ENCODE measurements at regions not wholly inside any gene's neighbourhood (a gene's known extent, or its start where the extent isn't known, plus 50 kb on each side); places are given as distances from the start of the nearest gene placed in this dataset.

DNA sequence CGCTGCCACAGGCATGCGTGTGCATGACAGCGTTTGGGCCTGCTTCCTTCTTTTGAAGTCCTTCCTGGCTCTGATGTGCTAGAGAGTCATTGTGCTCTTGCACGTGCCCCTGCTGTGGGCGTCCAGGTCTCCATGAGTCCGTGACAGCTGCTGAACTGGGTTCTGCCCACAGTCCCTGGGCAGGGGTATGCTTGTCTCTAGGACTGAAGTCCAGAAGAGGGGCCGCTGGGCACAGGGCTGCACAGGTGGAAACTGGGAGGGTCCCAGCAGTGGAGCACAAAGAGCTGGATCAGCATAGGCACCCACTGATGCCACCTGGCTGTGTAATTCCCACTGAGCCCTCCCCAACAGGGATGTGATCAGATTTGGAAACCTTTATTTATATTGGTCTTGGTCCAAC, 169.4 kb downstream of the IRX2 start:
- no peaks in the 10 kb centered on the region for H3K36me3 ChIP-seq (ENCODE audit: control insufficient read depth, low read depth, low read length)

DNA sequence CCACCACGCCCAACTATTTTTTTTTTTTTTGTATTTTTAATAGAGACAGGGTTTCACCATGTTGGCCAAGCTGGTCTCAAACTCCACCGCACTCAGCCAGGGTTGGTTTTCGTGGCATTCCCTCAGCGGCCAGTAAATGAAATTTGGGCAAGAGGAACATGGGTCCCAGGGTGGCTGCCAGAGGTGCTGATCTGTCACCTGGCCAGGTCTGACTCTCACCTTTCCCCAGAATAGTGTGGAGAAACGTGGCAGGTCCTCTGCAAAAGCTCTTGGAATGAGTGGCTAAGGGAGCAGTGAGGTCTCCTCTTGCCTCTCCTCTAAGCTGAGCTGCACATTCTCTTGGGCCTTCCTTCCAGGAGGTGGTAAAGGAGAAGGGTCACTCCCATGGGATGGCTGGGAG, 170.1 kb downstream of the IRX2 start:
- Histone ChIP-seq H3K9me3 (ENCODE audit: control insufficient read depth, low read depth, low read length) (no peaks in the 10 kb centered on the region), H3K36me3 (ENCODE audit: control insufficient read depth, low read depth, low read length) (no peaks in the 10 kb centered on the region), H3K4me3 (ENCODE audit: low read length) (no peak overlapping the region), H3K27ac (ENCODE audit: low read length) (no peak overlapping the region), H3K27me3 (ENCODE audit: control insufficient read depth, insufficient read depth, low read length) (no peaks in the 10 kb centered on the region), H3K9ac (ENCODE audit: low read length) (no peak overlapping the region), H3K4me1 (ENCODE audit: control insufficient read depth, low read depth, low read length) (no peaks in the 10 kb centered on the region)

More for the DNA sequence above, 169.4 kb downstream of the IRX2 start:
- H3K9ac ChIP-seq (ENCODE audit: low read length), result no peak overlapping the region
- H3K4me3 ChIP-seq (ENCODE audit: low read length), result no peak overlapping the region
- no peaks in the 10 kb centered on the region for H3K4me1 ChIP-seq (ENCODE audit: control insufficient read depth, low read depth, low read length)
- no peaks in the 10 kb centered on the region for H3K9me3 ChIP-seq (ENCODE audit: control insufficient read depth, low read depth, low read length)
- H3K27me3 ChIP-seq (ENCODE audit: control insufficient read depth, insufficient read depth, low read length), result no peaks in the 10 kb centered on the region
- H3K27ac ChIP-seq (ENCODE audit: low read length), result no peak overlapping the region

DNA sequence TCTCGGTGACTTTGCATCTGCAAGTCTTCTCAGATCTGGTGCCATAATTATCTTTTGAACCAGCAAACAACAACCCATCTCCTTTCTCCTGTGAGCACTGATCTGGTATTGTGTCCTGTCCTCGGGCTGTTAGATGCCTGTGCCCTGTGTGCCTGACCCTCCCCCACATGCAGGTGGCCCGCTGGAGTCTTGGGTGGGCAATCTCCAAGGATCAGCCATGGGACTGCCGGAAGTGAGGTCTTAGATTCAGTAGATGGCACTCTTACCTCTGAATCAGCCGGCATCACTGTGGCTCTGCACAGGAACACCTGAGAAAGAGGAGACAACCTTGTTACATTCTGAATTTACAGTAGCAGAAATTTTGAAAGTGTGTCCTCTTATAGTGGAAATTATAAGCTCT, 172.4 kb downstream of the IRX2 start:
- Histone ChIP-seq H3K9ac (ENCODE audit: low read length) (no peak overlapping the region), H3K27me3 (ENCODE audit: control insufficient read depth, insufficient read depth, low read length) (no peaks in the 10 kb centered on the region), H3K9me3 (ENCODE audit: control insufficient read depth, low read depth, low read length) (no peaks in the 10 kb centered on the region), H3K27ac (ENCODE audit: low read length) (no peak overlapping the region), H3K36me3 (ENCODE audit: control insufficient read depth, low read depth, low read length) (no peaks in the 10 kb centered on the region), H3K4me3 (ENCODE audit: low read length) (no peak overlapping the region), H3K4me1 (ENCODE audit: control insufficient read depth, low read depth, low read length) (peaks cover 4% of the 10 kb centered on the region)

DNA sequence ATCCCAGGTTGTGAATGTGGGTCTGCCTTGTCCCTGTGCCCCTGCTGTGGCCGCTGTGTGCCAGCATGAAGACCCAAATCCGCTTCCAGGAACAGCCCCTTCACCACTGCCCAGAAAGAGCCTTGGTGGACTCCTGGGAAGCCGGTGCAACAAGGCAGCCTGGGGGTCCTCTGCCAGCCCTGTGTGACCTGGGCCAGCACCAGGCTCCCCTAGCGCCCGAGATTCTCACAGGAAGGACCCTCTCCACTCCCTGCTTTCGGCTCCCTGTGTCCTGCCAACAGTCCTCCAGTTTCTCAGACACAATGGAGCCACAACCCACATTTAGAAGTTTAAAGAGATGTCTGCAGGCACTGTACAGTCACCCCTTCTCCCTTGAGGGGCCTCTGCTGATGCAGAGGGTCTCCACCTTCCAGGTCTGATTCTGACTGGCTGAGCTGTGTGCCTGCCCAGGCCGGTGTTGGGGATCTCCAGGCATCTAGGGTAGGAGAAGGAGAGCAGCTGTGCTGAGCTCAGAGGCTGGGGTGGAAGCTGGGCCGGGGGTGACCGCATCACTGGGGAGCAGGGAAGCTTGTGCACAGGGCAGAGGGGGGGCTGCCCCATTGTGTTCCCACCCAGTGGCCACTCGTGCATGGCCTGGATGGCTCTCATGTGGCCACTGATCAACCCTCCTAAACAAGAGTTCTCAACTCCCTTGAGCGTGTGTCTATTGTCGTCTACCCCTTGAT, 174.0 kb downstream of the IRX2 start:
- Histone ChIP-seq H3K36me3 (ENCODE audit: control insufficient read depth, low read depth, low read length) (no peaks in the 10 kb centered on the region), H3K4me3 (ENCODE audit: low read length) (no peak overlapping the region), H3K4me1 (ENCODE audit: control insufficient read depth, low read depth, low read length) (peaks cover 4% of the 10 kb centered on the region), H3K9me3 (ENCODE audit: control insufficient read depth, low read depth, low read length) (no peaks in the 10 kb centered on the region), H3K27ac (ENCODE audit: low read length) (no peak overlapping the region), H3K27me3 (ENCODE audit: control insufficient read depth, insufficient read depth, low read length) (peaks cover 1% of the 10 kb centered on the region), H3K9ac (ENCODE audit: low read length) (no peak overlapping the region)

DNA sequence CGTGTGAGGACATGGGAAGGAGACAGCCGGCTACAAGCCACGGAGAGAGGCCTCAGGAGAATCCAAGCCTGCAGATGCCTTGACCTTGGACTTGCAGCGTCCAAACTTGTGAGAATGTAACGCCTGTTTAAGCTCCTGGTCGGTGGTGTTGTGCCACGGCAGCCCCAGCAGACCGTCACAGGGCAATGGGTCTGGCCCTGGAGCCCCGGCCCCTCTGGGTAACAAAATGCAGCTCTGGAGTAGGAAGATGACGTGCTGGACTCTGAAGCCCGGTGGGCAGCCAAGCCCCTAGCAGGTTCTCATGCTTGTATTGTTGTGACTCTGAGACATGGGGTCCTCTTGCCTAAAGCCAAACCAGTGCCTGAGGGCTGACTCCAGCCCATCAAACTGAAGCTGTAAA, 174.7 kb downstream of the IRX2 start:
- Histone ChIP-seq H3K9me3 (ENCODE audit: control insufficient read depth, low read depth, low read length) (no peaks in the 10 kb centered on the region), H3K36me3 (ENCODE audit: control insufficient read depth, low read depth, low read length) (no peaks in the 10 kb centered on the region), H3K4me1 (ENCODE audit: control insufficient read depth, low read depth, low read length) (peaks cover 4% of the 10 kb centered on the region), H3K9ac (ENCODE audit: low read length) (no peak overlapping the region), H3K27me3 (ENCODE audit: control insufficient read depth, insufficient read depth, low read length) (peaks cover 8% of the 10 kb centered on the region), H3K27ac (ENCODE audit: low read length) (no peak overlapping the region), H3K4me3 (ENCODE audit: low read length) (no peak overlapping the region)

DNA sequence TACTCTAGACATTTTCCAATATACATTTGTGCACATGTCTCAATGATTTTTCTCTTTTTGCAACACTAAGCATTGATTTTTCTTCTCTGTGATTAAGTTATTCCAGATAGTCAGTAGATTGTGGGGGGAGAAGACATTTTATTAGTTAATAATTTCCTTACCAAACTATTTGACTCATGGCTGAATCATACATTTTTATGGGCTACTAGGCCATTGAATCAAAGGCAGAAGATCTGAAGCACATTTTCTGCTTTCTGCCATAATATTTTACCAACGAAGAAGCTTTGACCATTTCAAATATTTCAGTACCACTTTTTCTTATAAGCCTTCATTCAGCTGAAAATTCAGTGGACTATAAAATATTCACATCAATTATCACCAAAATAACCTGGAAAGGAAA, 175.6 kb downstream of the IRX2 start:
- H3K27me3 ChIP-seq (ENCODE audit: control insufficient read depth, insufficient read depth, low read length), result peaks cover 10% of the 10 kb centered on the region

DNA sequence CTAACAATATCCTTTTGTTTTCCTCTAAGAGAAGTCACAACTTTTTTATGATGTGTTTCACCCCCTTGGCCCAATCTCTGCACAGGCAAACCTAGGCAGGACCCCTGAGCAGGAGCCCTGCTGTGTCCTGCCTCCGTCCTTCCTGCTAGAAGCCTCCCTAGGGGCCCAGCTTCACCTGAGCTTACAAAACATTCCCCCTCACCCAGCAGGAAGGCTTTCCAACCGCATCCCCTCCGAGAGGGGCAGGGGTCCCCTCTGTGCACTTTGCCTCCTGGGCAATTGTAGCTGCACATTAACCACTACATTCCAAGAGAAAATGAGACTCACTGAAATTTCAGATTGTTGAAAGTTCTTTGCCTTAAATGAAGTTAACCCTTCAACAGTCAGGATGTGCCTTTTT, 176.2 kb downstream of the IRX2 start:
- peaks cover 12% of the 10 kb centered on the region for H3K4me1 ChIP-seq (ENCODE audit: control insufficient read depth, low read depth, low read length)
- H3K9me3 ChIP-seq (ENCODE audit: control insufficient read depth, low read depth, low read length), result no peaks in the 10 kb centered on the region
- H3K27me3 ChIP-seq (ENCODE audit: control insufficient read depth, insufficient read depth, low read length), result peaks cover 10% of the 10 kb centered on the region
- no peaks in the 10 kb centered on the region for H3K36me3 ChIP-seq (ENCODE audit: control insufficient read depth, low read depth, low read length)
- H3K27ac ChIP-seq (ENCODE audit: low read length), result no peak overlapping the region
- no peak overlapping the region for H3K9ac ChIP-seq (ENCODE audit: low read length)
- no peak overlapping the region for H3K4me3 ChIP-seq (ENCODE audit: low read length)

More for the DNA sequence above, 175.6 kb downstream of the IRX2 start:
- Histone ChIP-seq H3K36me3 (ENCODE audit: control insufficient read depth, low read depth, low read length) (no peaks in the 10 kb centered on the region), H3K27ac (ENCODE audit: low read length) (no peak overlapping the region), H3K9ac (ENCODE audit: low read length) (no peak overlapping the region), H3K4me1 (ENCODE audit: control insufficient read depth, low read depth, low read length) (peaks cover 11% of the 10 kb centered on the region), H3K9me3 (ENCODE audit: control insufficient read depth, low read depth, low read length) (no peaks in the 10 kb centered on the region), H3K4me3 (ENCODE audit: low read length) (no peak overlapping the region)

DNA sequence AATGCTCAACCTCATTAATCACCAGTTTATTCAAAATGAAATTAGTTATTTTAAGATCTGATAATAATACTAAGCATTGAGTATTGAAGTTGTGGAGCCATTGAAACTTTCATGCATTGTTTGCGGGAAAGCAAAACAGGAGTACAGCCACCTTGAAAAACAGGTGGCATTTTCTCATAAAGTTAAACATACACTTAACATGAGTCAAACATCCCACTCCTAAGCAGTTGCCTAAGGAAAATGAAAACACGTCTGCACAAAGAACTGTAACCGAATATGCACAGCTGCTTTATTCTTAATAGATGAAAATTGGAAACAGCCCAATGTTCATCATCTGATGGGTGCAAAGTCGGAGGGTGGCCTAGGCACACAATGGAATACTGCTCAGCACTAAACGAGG, 177.3 kb downstream of the IRX2 start:
- Histone ChIP-seq H3K27me3 (ENCODE audit: control insufficient read depth, insufficient read depth, low read length) (peaks cover 14% of the 10 kb centered on the region), H3K36me3 (ENCODE audit: control insufficient read depth, low read depth, low read length) (no peaks in the 10 kb centered on the region), H3K9ac (ENCODE audit: low read length) (no peak overlapping the region)

DNA sequence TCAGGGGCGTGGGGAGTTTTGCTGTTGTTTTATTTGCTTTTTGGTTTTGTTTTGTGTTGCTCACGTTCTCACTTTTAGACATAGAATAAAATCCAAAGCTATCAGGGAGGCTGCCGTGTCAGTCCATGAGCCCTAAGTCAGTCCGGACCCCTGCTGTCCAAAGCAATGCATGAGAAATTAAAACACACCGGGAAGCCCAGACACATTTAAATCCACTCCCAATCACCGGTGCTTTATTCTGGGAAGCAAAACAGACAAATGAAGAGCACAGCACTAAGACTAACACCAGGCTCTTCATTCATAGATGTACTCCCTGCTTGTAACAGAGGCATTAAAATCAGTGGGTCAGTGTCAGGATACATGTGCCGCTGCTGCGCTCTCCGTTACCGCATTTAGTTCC, 180.9 kb downstream of the IRX2 start:
- Histone ChIP-seq H3K36me3 (ENCODE audit: control insufficient read depth, low read depth, low read length) (no peaks in the 10 kb centered on the region), H3K27ac (ENCODE audit: low read length) (no peak overlapping the region), H3K27me3 (ENCODE audit: control insufficient read depth, insufficient read depth, low read length) (peaks cover 14% of the 10 kb centered on the region), H3K4me3 (ENCODE audit: low read length) (no peak overlapping the region), H3K9me3 (ENCODE audit: control insufficient read depth, low read depth, low read length) (no peaks in the 10 kb centered on the region), H3K4me1 (ENCODE audit: control insufficient read depth, low read depth, low read length) (peaks cover 12% of the 10 kb centered on the region), H3K9ac (ENCODE audit: low read length) (no peak overlapping the region)

More for the DNA sequence above, 177.3 kb downstream of the IRX2 start:
- H3K4me3 ChIP-seq (ENCODE audit: low read length), result no peak overlapping the region
- H3K9me3 ChIP-seq (ENCODE audit: control insufficient read depth, low read depth, low read length), result no peaks in the 10 kb centered on the region
- no peak overlapping the region for H3K27ac ChIP-seq (ENCODE audit: low read length)
- peaks cover 12% of the 10 kb centered on the region for H3K4me1 ChIP-seq (ENCODE audit: control insufficient read depth, low read depth, low read length)

DNA sequence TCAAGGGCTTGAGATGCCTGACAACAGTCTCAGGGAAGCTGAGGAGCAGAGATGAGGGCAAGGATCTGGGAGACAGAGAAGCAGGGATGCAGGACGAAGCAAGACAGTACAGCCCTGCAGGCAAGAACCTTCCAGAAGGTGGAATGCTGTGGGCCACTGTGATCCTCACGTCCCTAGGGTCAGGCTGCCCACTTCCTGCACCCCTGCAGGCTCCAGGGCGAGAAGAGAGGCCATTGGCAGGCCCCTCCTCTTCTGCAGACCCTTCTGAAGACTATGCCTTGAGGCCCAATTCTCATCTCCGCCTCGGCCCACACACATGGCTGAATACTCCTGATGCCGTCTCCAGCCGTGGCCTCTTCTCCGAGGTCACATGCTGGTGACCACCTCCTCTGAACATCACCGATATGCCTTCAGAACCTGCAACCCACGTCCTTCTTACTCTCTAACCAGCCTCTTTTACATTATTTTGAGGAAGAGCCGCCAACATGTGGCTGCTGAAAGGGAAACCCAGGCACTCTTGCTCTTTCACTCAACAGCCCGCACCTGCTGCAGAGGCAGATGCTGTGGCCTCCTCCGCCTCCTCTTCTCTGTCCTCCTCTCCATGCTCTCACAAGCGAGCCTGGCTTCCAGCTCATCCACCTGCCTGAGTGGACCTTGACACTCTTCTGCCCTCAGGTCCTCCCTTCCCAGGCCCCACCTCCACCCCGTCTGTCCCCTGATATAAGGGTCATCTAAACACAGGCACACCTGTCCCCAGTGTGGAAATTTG, 181.5 kb downstream of the IRX2 start:
- H3K27ac ChIP-seq (ENCODE audit: low read length), result no peak overlapping the region
- H3K9ac ChIP-seq (ENCODE audit: low read length), result no peak overlapping the region
- H3K4me1 ChIP-seq (ENCODE audit: control insufficient read depth, low read depth, low read length), result peaks cover 8% of the 10 kb centered on the region
- H3K9me3 ChIP-seq (ENCODE audit: control insufficient read depth, low read depth, low read length), result no peaks in the 10 kb centered on the region
- H3K27me3 ChIP-seq (ENCODE audit: control insufficient read depth, insufficient read depth, low read length), result peaks cover 14% of the 10 kb centered on the region
- H3K4me3 ChIP-seq (ENCODE audit: low read length), result no peak overlapping the region
- H3K36me3 ChIP-seq (ENCODE audit: control insufficient read depth, low read depth, low read length), result no peaks in the 10 kb centered on the region

DNA sequence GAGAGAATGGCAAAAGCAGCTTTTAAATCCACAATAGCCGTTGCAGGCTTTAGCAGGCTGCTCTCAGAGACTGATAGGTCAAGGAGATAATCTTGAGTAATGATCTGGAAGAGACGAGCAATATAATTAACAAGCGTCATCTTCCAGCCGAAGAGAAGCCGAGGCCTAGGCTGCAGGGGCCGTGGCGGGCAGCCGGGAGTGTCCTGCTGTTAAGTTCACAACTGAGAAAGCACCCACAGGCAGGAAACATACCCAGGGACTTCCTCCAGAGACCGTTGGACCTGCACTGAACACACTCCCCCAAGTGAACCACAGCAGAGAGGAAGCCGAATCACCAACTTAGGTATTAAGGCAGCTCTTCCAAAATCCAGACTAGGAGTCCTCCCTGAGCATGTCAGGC, 182.3 kb downstream of the IRX2 start:
- H3K9ac ChIP-seq (ENCODE audit: low read length), result no peak overlapping the region
- no peaks in the 10 kb centered on the region for H3K36me3 ChIP-seq (ENCODE audit: control insufficient read depth, low read depth, low read length)
- H3K27ac ChIP-seq (ENCODE audit: low read length), result no peak overlapping the region
- no peaks in the 10 kb centered on the region for H3K9me3 ChIP-seq (ENCODE audit: control insufficient read depth, low read depth, low read length)
- H3K27me3 ChIP-seq (ENCODE audit: control insufficient read depth, insufficient read depth, low read length), result peaks cover 14% of the 10 kb centered on the region
- H3K4me1 ChIP-seq (ENCODE audit: control insufficient read depth, low read depth, low read length), result peaks cover 8% of the 10 kb centered on the region
- no peak overlapping the region for H3K4me3 ChIP-seq (ENCODE audit: low read length)

DNA sequence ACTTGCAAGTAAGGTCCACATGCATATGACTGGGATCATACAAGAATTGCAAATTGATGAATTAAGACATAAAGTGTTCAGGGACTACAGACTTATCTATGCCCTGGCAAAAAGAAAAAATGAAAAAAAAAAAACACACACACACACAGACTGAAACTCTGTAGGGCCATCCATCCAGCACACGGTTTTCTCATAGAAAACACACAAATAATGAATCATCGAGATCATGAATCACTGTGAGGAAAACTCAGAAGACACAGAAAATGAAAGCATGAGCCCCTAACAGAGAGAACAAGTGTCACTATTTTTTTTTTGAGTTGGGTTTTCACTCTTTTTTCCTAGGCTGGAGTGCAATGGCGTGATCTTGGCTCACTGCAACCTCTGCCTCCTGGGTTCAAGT, 185.2 kb downstream of the IRX2 start:
- H3K27ac ChIP-seq (ENCODE audit: low read length), result no peak overlapping the region
- no peak overlapping the region for H3K9ac ChIP-seq (ENCODE audit: low read length)
- peaks cover 3% of the 10 kb centered on the region for H3K27me3 ChIP-seq (ENCODE audit: control insufficient read depth, insufficient read depth, low read length)
- H3K9me3 ChIP-seq (ENCODE audit: control insufficient read depth, low read depth, low read length), result no peaks in the 10 kb centered on the region
- H3K4me3 ChIP-seq (ENCODE audit: low read length), result no peak overlapping the region
- H3K36me3 ChIP-seq (ENCODE audit: control insufficient read depth, low read depth, low read length), result no peaks in the 10 kb centered on the region
- peaks cover 5% of the 10 kb centered on the region for H3K4me1 ChIP-seq (ENCODE audit: control insufficient read depth, low read depth, low read length)
